Suprapubic skin (tissue), 3 donors: ENCODE measurements at regions not wholly inside any gene's neighbourhood (a gene's known extent, or its start where the extent isn't known, plus 50 kb on each side); places are given as distances from the start of the nearest gene placed in this dataset.

Experiments
- CTCF ChIP-seq, 2 donors: fragments of 200-600 bp in 1 of 2; fragments of 450-650 bp in 1 of 2; sonication (generic) in 1 of 2; IDR thresholded peaks; one replicate each; pipeline ENCODE4 v1.5.1; 2016 to 2019; ENCODE audit warnings: antibody characterized with exemption in 2 of 2, mild to moderate bottlenecking in 1 of 2, moderate library complexity in 1 of 2
- POLR2A ChIP-seq, 2 donors: fragments of 450-650 bp; IDR thresholded peaks; one replicate each; pipeline ENCODE4 v1.6.1; 2017; ENCODE audit warnings: antibody characterized with exemption in 2 of 2, mild to moderate bottlenecking in 2 of 2, moderate library complexity in 2 of 2

- TF ChIP-seq CTCF (IDR thresholded peaks at IDR 0.05) = no peak
- no peak for TF ChIP-seq POLR2A (IDR thresholded peaks at IDR 0.05)
Observed at GRCh38 chr5:168059131-168059530, 232.3 kb upstream of the WWC1 start.
